ENCODE measurements at regions not wholly inside any gene's neighbourhood (a gene's known extent, or its start where the extent isn't known, plus 50 kb on each side); places are given as distances from the start of the nearest gene placed in this dataset.

GRCh38 chr2:175402571-175402970 lies 221.1 kb upstream of the ATP5MC3 start:
- DNase-seq (ENCODE audit: insufficient read length, low spot score): no peak
- no peak for TF ChIP-seq POLR2A (IDR thresholded peaks at IDR 0.05; ENCODE audit: low read depth, low read length)
- no peak for FAIRE-seq

GRCh38 chr2:175401956-175402469 lies 220.5 kb upstream of the ATP5MC3 start:
- TF ChIP-seq POLR2A (IDR thresholded peaks at IDR 0.05; ENCODE audit: low read depth, low read length): no peak
- DNase-seq (ENCODE audit: insufficient read length, low spot score): no peak
- no peak for FAIRE-seq

GRCh38 chr2:175400975-175401374 lies 219.5 kb upstream of the ATP5MC3 start:
- FAIRE-seq (no peak), DNase-seq (ENCODE audit: insufficient read length, low spot score) (no peak)
- no peak for TF ChIP-seq POLR2A (IDR thresholded peaks at IDR 0.05; ENCODE audit: low read depth, low read length)

- DNase-seq (ENCODE audit: insufficient read length, low spot score) (no peak), FAIRE-seq (no peak)
- TF ChIP-seq POLR2A (IDR thresholded peaks at IDR 0.05; ENCODE audit: low read depth, low read length): no peak
Measured at GRCh38 chr2:175399326-175399725, 217.8 kb upstream of the ATP5MC3 start.

GRCh38 chr2:175398848-175399247 lies 217.3 kb upstream of the ATP5MC3 start:
- no peak for TF ChIP-seq POLR2A (IDR thresholded peaks at IDR 0.05; ENCODE audit: low read depth, low read length)
- FAIRE-seq (no peak), DNase-seq (ENCODE audit: insufficient read length, low spot score) (no peak)

- FAIRE-seq (no peak), DNase-seq (ENCODE audit: insufficient read length, low spot score) (no peak)
- TF ChIP-seq POLR2A (IDR thresholded peaks at IDR 0.05; ENCODE audit: low read depth, low read length): no peak
Measured at GRCh38 chr2:175396696-175397095, 215.2 kb upstream of the ATP5MC3 start.

GRCh38 chr2:175393851-175394250 lies 212.3 kb upstream of the ATP5MC3 start:
- no peak for TF ChIP-seq POLR2A (IDR thresholded peaks at IDR 0.05; ENCODE audit: low read depth, low read length)
- no peak for FAIRE-seq
- DNase-seq (ENCODE audit: insufficient read length, low spot score): no peak

- DNase-seq (ENCODE audit: insufficient read length, low spot score) (no peak), FAIRE-seq (no peak)
- no peak for TF ChIP-seq POLR2A (IDR thresholded peaks at IDR 0.05; ENCODE audit: low read depth, low read length)
Measured at GRCh38 chr2:175383286-175383685, 201.8 kb upstream of the ATP5MC3 start.

- DNase-seq (ENCODE audit: insufficient read length, low spot score) (no peak), FAIRE-seq (no peak)
- TF ChIP-seq POLR2A (IDR thresholded peaks at IDR 0.05; ENCODE audit: low read depth, low read length): no peak
Measured at GRCh38 chr2:175373729-175374128, 192.2 kb upstream of the ATP5MC3 start.

GRCh38 chr2:175372704-175373701 lies 191.5 kb upstream of the ATP5MC3 start:
- peak; percentile 87 for FAIRE-seq
- TF ChIP-seq POLR2A (IDR thresholded peaks at IDR 0.05; ENCODE audit: low read depth, low read length): no peak
- peak; percentile 2 for DNase-seq (ENCODE audit: insufficient read length, low spot score)

GRCh38 chr2:175371378-175371777 lies 189.9 kb upstream of the ATP5MC3 start:
- TF ChIP-seq POLR2A (IDR thresholded peaks at IDR 0.05; ENCODE audit: low read depth, low read length): no peak
- DNase-seq (ENCODE audit: insufficient read length, low spot score) (no peak), FAIRE-seq (no peak)

- FAIRE-seq: peak; percentile 64
- DNase-seq (ENCODE audit: insufficient read length, low spot score): peak; percentile 6
- no peak for TF ChIP-seq POLR2A (IDR thresholded peaks at IDR 0.05; ENCODE audit: low read depth, low read length)
Measured at GRCh38 chr2:175366815-175367214, 185.3 kb upstream of the ATP5MC3 start.

GRCh38 chr2:175363699-175364098 lies 182.2 kb upstream of the ATP5MC3 start:
- DNase-seq (ENCODE audit: insufficient read length, low spot score) (no peak), FAIRE-seq (no peak)
- no peak for TF ChIP-seq POLR2A (IDR thresholded peaks at IDR 0.05; ENCODE audit: low read depth, low read length)

- DNase-seq (ENCODE audit: insufficient read length, low spot score) (no peak), FAIRE-seq (no peak)
- no peak for TF ChIP-seq POLR2A (IDR thresholded peaks at IDR 0.05; ENCODE audit: low read depth, low read length)
Measured at GRCh38 chr2:175362331-175362730, 180.8 kb upstream of the ATP5MC3 start.

- FAIRE-seq: no peak
- DNase-seq (ENCODE audit: insufficient read length, low spot score): no peak
- TF ChIP-seq POLR2A (IDR thresholded peaks at IDR 0.05; ENCODE audit: low read depth, low read length): no peak
Measured at GRCh38 chr2:175359710-175360109, 178.2 kb upstream of the ATP5MC3 start.

All from H54 (cell line).